ENCODE measurements at regions not wholly inside any gene's neighbourhood (a gene's known extent, or its start where the extent isn't known, plus 50 kb on each side); places are given as distances from the start of the nearest gene placed in this dataset.

DNA sequence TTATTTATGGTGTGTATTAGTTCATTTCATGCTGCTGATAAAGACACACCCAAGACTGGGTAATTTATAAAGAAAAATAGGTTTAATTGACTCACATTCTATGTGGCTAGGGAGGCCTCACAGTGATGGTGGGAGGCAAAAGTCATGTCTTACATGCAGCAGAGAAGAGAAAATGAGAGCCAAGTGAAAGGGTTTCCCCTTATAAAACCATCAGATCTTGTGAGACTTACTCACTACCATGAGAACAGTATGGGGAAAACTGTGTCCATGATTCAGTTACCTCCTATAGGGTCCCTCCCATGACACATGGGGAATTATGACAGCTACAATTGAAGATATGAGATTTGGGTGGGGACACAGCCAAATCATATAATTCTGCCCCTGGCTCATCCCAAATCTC, 150.0 kb upstream of the AHI1 start:
- H3K9ac ChIP-seq (ENCODE audit: insufficient read depth in 1 of 2, low read length in 2 of 2): no peak overlapping the region
- peaks cover 0 to 7% (median 1%) of the 10 kb centered on the region in 4 donors for H3K9me3 ChIP-seq (ENCODE audit: control insufficient read depth in 4 of 4, insufficient read depth in 3 of 4, low read length in 3 of 4)
- H3K36me3 ChIP-seq (ENCODE audit: control insufficient read depth in 4 of 4, insufficient read depth in 4 of 4, low read length in 4 of 4): no peaks in the 10 kb centered on the region
- TF ChIP-seq CTCF (IDR thresholded peaks at IDR 0.05; ENCODE audit: control extremely low read depth, extremely low read depth): no peak
- no peaks in the 10 kb centered on the region for H3K4me1 ChIP-seq (ENCODE audit: control insufficient read depth in 5 of 5, insufficient read depth in 5 of 5, low read length in 5 of 5)
- H3K27me3 ChIP-seq (ENCODE audit: control insufficient read depth in 3 of 3, insufficient read depth in 3 of 3, low read length in 2 of 3): no peaks in the 10 kb centered on the region
- ATAC-seq (ENCODE audit: insufficient read depth, low FRiP score) (no peak), DNase-seq (no peak)
- H3K27ac ChIP-seq (ENCODE audit: low read depth in 1 of 2, low read length in 1 of 2): no peak overlapping the region
- no peak overlapping the region for H3K4me3 ChIP-seq

- no peak overlapping the region for H3K4me3 ChIP-seq
- H3K27ac ChIP-seq (ENCODE audit: low read depth in 1 of 2, low read length in 1 of 2): no peak overlapping the region
- H3K4me1 ChIP-seq (ENCODE audit: control insufficient read depth in 5 of 5, insufficient read depth in 5 of 5, low read length in 5 of 5): no peaks in the 10 kb centered on the region
- 65 to 70% methylated on average over 7 of the region's 7 CpGs for WGBS, 2 donors
- H3K9me3 ChIP-seq (ENCODE audit: control insufficient read depth in 4 of 4, insufficient read depth in 3 of 4, low read length in 3 of 4): peaks cover 0 to 7% (median 1%) of the 10 kb centered on the region in 4 donors
- TF ChIP-seq CTCF (IDR thresholded peaks at IDR 0.05; ENCODE audit: control extremely low read depth, extremely low read depth): no peak
- no peaks in the 10 kb centered on the region for H3K36me3 ChIP-seq (ENCODE audit: control insufficient read depth in 4 of 4, insufficient read depth in 4 of 4, low read length in 4 of 4)
- H3K27me3 ChIP-seq (ENCODE audit: control insufficient read depth in 3 of 3, insufficient read depth in 3 of 3, low read length in 2 of 3): no peaks in the 10 kb centered on the region
- H3K9ac ChIP-seq (ENCODE audit: insufficient read depth in 1 of 2, low read length in 2 of 2): no peak overlapping the region
- no peak for ATAC-seq (ENCODE audit: insufficient read depth, low FRiP score)
- no peak for DNase-seq
Measured at GRCh38 chr6:135651964-135652755, 154.6 kb upstream of the AHI1 start.

DNA sequence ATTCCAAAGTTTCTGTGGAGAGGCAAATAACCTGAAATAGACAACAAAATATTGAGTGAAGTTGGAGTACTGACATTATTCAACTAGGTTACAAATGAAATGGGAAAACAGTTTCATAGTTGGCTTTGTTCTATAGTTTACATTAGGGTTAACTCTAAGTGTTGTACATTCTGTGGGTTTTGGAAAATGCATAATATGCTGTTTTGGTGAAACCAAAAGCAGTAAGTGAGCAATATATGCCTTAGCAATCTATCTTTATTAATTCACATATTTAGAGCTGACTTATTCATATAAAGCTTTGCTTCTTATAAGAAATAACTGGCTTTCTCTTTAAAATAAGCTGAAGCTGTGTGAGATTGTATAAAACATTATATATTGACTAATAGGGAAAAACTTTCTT, 157.5 kb upstream of the AHI1 start:
- no peak overlapping the region for H3K27ac ChIP-seq (ENCODE audit: low read depth in 1 of 2, low read length in 1 of 2)
- H3K9me3 ChIP-seq (ENCODE audit: control insufficient read depth in 4 of 4, insufficient read depth in 3 of 4, low read length in 3 of 4): no peaks in the 10 kb centered on the region
- no peak for TF ChIP-seq CTCF (IDR thresholded peaks at IDR 0.05; ENCODE audit: control extremely low read depth, extremely low read depth)
- ATAC-seq (ENCODE audit: insufficient read depth, low FRiP score) (no peak), DNase-seq (no peak)
- no peaks in the 10 kb centered on the region for H3K4me1 ChIP-seq (ENCODE audit: control insufficient read depth in 5 of 5, insufficient read depth in 5 of 5, low read length in 5 of 5)
- H3K4me3 ChIP-seq: no peak overlapping the region
- no peak overlapping the region for H3K9ac ChIP-seq (ENCODE audit: insufficient read depth in 1 of 2, low read length in 2 of 2)
- no peaks in the 10 kb centered on the region for H3K36me3 ChIP-seq (ENCODE audit: control insufficient read depth in 4 of 4, insufficient read depth in 4 of 4, low read length in 4 of 4)
- H3K27me3 ChIP-seq (ENCODE audit: control insufficient read depth in 3 of 3, insufficient read depth in 3 of 3, low read length in 2 of 3): no peaks in the 10 kb centered on the region

DNA sequence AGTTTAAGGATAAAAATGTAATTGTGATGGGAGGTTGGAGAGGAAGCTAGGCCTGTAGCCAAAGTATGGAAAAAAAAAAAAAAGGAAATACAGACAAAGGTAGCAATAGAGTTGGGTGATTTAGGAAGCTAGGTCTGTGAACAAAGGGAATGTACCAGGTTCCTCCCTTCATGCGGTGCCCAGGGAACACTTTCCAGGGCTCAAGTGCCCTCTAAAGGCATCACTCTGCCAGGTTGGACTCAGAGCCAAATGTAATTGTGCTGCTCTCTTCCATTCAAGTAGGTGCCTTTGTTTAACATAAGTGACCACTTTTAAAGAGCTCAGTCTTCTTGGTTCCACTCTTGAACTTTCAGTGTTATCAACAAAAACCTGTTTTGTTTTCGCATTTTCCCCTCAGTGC, 159.7 kb upstream of the AHI1 start:
- no peak for TF ChIP-seq CTCF (IDR thresholded peaks at IDR 0.05; ENCODE audit: control extremely low read depth, extremely low read depth)
- Histone ChIP-seq H3K9me3 (ENCODE audit: control insufficient read depth in 4 of 4, insufficient read depth in 3 of 4, low read length in 3 of 4) (peaks cover 0 to 1% (median 0%) of the 10 kb centered on the region in 4 donors), H3K27ac (ENCODE audit: low read depth in 1 of 2, low read length in 1 of 2) (no peak overlapping the region), H3K4me1 (ENCODE audit: control insufficient read depth in 5 of 5, insufficient read depth in 5 of 5, low read length in 5 of 5) (no peaks in the 10 kb centered on the region), H3K9ac (ENCODE audit: insufficient read depth in 1 of 2, low read length in 2 of 2) (no peak overlapping the region), H3K4me3 (no peak overlapping the region), H3K27me3 (ENCODE audit: control insufficient read depth in 3 of 3, insufficient read depth in 3 of 3, low read length in 2 of 3) (no peaks in the 10 kb centered on the region), H3K36me3 (ENCODE audit: control insufficient read depth in 4 of 4, insufficient read depth in 4 of 4, low read length in 4 of 4) (no peaks in the 10 kb centered on the region)
- ATAC-seq (ENCODE audit: insufficient read depth, low FRiP score) (no peak), DNase-seq (no peak)
- 73 to 82% methylated on average over 2 of the region's 2 CpGs for WGBS, 2 donors
